Umbilical cord (tissue), 1 donor: ENCODE measurements at regions not wholly inside any gene's neighbourhood (a gene's known extent, or its start where the extent isn't known, plus 50 kb on each side); places are given as distances from the start of the nearest gene placed in this dataset.

Experiments used
- DNase-seq: peaks from one replicate; pipeline ENCODE4 v3.0.0-alpha.2; 2015; ENCODE audit warnings: low spot score

DNA sequence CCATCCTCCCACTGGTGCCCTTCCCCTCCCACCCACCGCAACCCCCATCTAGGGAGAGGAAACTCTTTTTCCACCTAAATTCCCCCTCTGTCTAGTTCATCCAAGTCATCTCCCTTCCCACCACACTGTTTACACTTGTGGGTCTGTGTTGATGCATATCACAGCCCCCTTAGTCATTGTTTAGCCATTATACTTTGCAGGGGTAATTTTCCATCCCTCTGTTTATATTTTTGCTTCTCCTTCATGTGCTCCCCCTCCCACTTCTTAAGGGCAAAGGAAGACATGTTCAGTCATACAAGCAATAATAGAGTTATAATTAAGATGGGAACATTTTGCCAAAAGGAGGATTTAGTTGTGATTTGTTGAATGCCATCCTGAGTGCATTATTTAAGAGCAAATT lies 187.8 kb upstream of the TNP1 start:
- DNase-seq, result no peak

DNA sequence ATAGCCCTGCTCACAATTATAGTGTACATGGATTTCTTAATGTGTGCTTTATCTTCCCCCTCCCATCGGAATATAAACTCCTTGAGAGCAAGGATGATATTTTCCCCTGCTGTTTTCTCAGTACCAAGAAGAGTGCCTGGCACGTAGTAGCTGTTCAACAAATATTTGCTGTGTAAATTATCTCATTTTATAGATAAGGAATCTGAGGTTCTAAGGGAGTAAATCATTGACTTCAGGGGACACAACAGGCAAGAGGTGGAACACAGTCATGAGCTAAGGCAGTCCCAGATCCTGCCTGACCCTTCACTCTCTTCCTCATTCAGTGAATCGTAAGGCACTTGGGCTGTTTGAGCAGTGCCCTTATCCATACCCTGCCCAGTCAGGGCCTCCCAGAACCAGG lies 187.3 kb upstream of the TNP1 start:
- no peak for DNase-seq

DNA sequence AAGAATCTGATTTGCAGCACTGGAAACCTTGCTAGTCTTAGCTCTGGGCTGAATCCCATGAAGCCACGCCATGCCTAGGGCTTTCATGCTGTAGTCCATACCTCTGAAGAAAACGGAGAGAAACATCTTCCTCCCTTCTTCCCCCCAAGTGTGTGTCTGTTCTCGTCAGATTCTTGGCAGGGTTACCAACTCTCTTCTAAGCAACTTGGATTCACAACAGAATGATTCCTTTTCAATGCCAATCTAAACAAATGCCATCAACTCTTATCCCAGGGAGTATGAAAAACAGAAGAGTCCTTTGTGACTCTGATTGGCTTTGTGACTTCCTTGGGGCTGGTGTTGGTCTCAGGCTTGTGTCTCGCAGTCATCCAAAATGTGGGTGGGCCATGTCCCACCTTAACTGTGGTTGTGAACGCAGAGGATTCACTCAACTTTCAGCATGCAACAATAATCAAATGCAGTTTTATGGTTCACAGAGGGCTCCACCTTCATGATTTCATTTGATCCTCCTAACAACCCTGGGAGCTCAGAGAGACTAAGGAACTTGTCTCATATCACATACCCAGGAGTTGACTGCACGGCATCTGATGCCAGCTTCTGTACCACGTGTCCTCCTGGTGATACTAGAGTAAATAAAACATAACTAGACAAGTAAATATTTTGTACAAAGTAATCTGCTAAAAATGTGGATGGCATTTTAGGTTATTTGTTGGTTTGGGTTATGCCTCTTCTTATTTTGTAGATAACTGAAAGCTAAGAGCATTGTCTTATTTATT lies 186.0 kb upstream of the TNP1 start:
- peak; percentile 48 for DNase-seq

DNA sequence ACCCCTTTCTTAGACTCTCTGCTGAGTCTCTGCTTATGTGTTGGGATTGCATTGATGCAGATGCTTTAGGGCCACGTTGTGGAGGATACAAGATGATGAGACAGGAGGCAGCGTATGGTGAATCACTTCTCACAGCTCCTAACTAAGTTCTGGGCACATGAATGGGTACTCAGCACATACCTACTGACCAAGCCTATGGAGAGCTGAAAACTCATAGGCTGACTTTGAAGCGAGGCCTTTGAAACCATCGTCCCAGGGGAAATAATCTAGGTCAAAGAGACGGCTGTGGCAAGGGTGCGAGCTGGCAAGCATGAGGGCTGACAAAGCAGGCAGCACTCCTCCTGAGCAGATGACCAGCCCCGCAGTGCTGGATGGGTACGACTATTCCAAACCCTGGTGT lies 180.2 kb upstream of the TNP1 start:
- DNase-seq, result no peak

DNA sequence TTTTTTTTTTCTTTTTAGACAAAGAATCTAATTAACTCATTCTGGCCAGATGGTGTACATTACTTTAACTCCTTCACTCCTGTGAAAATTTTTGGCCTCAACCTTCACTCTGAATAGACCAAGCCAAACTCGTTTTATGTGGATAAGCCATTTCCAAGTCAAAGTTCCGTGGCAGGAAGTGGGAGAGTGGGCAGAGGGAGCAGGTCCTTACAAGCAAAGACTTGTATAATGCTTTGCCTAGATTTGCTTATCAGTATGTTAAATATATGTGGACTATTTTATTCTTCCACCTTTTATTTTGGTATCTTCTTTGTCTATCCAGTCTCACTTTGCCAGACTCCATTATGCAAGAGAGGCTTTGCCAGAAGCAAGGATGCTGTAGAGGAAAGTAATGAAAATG lies 178.1 kb upstream of the TNP1 start:
- no peak for DNase-seq

DNA sequence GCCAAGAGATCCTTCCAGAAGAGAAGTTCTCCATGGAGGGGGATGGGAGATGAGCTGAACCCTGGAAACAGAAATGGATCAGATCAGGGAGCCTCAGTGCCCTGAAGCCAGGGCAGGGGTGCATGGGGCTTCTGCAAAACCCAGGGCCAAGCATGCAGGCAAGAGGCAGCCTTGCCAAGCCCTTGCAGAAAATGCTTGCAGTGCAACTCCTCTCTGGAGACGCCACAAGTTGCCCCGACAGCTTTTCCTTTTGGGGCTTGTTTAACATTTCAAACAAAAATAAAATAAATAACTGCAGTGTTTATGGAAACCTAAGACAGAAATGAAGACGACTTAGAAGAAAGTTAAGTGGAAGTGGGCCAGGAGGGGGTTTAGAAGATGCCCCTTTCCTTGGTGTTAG lies 177.5 kb upstream of the TNP1 start:
- no peak for DNase-seq

DNA sequence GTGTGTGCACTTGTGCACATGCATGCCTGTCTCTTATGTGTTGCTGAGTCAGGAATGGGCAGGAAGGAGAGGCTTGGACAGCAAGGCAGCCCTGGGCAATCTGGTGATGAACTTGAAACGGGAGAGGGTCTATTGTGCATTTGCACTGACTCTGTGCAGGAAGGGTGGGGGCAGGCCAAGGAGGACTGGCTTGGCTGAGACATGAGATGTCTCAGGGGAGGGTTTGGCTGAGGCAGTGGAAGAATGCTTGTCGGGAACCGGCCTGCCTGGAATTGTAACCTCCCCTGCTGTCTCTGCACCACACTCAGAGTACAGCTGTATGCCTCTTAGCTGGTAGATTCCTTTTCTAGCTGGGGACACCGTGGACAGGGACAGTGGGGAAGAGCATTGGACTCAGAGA lies 176.1 kb upstream of the TNP1 start:
- peak; percentile 55 for DNase-seq

DNA sequence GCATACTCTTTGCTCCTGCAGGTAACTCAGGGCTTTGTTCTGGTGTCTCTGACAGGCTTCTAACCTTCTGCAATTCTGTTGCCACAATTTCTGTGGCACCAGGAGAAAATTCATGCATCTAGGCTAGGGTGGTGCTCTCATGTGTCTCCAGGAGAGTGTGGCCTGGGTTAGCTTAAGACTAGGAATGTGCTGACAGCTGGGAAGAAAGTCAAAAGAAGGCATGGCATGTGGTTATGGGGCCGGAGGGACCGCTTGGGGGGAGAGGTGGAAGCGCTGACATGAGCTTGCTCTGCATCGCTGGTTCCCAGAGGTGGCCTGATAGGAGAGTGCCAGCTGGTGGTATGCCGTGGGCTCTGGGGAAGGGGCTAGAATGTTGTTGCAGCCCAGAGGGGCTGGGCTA lies 173.3 kb upstream of the TNP1 start:
- DNase-seq, result peak; percentile 53

DNA sequence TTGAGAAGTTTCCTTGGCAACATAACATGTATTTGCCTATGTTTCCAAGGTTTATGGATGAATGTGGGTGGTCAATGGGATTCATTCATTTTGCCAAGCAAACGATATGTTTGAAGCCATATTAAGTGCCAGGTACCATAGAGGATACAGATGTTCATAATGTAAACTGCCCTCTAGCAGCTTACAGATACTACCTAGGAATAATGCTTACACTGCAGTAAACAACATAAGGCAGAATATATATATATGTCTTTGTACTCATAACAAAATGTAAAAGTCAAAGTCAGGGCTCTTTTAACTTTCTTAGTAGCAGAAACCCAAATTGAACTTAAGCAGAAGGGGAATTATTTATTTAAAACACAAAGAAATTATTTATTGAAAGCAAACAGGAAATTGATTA lies 171.6 kb upstream of the TNP1 start:
- no peak for DNase-seq

DNA sequence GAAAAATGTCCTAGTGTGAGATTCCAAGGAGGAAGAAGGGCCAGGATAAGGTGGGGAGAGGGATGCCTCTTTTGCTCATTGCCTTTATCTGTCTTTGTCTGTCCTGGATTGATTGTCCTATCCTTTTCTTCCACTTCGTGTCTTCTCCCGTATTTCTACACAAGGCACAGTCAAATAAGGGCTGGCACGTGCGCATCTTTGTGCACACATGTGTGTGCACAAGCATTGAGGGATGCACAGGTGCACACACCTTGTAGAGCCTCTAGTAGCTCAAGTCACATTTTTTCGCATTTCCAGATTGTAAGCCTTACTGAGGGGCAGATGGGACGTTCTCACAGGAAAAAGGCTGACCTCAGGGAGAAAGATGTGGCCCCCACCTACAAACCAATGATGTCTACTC lies 170.2 kb upstream of the TNP1 start:
- DNase-seq, result no peak

DNA sequence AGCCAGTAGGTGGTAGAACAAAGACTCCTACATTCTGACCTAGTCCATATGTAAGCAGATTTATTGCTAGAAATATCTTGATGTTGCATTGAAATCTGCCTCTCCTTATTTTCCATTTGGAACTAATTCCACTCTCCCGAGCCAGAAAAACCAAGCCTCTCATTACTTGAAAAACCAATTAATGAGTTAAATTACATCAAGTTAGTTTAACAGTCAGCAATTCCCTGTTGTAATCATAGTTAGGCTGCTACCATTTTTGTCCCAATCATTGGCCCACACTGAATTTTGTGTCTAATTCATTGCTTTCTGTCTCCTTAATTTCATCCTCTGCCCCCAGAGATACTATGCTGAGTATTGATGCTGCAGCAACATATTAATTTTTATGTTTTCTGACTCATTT lies 168.3 kb upstream of the TNP1 start:
- no peak for DNase-seq

DNA sequence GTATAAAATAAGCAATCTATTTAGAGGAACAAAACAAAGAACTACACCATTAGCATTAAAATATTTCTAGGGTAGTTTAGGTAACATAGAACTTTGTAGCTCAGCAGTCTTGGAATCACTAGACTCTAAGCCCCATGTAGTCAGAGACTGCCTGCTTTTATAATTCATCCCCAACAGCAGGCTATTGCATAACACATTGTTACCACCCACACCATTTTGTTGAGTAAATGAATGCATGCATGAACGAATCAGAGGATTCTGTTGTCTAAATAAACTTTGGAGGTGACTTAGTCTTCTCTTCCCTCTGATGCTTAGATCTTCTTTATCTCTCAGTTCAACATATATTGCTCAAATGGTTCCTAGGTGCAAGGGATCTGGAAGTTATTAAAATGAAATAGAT lies 167.6 kb upstream of the TNP1 start:
- no peak for DNase-seq

DNA sequence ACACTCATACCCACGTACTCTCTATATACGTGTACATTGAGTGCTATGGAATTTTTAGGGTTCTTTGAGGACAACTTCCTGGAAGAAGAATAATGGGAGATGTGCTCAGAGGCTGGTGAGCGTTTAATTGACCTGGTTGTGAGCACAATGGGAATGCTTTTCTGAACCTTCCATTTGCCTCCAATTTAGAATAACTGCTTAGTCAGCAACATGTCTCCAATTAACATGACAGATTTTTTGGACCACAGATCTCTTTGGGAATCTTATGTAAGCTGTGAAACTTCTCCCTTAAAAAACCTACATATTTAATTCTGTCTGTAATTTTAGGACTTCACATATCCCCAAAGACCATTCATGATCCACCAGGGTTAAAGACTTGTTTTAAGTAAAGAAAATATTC lies 166.7 kb upstream of the TNP1 start:
- DNase-seq, result no peak

DNA sequence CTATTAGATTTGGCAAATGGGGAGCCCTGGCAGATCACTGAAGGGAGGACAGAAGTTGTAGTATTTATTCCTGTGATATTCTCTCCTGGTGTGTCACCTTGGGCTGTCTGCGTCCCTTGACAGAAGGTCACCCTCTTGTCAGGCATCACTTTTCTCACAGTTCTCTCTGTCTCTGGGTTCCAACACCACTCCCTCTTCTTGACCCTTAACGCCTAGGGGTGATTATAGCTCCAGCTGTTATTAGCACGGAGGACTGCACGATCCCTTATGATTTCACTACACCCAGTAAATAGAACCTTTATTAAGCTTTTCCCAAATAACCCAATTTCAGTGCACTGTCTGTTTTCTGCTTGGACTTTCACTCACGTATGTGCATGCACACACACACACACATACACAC lies 166.3 kb upstream of the TNP1 start:
- no peak for DNase-seq

DNA sequence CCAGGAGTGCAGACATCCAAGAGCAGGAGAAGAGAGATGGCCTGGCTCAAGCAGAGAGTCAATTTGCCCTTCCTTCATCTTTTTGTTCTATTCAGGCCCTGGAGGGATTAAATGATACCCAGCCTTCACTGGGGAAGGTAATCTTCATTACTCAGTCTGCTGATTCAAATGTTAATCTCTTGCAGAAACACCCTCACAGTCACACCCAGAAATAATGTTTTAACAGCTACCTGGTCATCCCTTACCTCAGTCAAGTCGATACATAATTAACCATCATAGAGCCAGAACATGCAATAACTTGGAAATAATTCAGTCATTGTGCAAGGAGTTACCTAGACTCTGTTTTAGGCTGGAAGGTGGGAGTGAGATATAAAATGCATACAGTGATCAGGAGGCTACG lies 163.7 kb upstream of the TNP1 start:
- no peak for DNase-seq

DNA sequence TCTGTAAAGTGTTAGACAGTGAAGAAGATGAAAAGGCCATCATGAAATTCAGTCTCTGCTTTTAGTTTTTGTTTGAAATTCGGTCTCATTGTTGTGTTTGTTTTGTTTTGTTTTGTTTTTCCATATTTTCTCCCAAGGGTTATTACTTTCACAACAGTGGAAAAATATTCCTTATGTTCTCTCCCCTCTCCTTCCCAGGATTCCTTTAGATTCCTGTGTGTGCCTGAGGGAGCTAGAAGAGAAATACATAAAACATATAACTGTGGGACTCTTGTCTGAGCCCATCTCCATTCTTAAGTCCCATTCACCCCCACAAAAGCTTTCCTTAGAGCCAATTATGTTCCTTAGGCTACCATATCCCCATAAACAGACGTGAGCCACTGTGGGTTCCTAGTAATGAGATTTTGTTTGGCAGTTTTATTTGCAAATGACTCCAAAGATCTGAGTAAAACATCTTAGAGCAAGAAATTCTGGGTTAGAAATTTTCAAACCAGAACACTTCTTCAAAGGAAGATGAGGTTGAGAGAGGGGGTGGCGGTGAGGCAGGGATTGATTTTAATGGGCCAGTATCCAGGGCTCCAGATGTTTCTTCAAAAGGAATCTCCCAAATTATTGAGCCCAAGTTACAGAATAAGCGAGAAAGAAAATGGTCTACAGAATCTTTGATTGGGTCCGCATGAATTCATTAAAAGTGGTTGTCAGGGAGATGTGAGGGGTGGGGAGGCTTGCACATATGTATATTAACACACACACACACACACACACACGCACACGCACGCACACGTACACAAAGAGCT lies 157.8 kb upstream of the TNP1 start:
- DNase-seq, result no peak

DNA sequence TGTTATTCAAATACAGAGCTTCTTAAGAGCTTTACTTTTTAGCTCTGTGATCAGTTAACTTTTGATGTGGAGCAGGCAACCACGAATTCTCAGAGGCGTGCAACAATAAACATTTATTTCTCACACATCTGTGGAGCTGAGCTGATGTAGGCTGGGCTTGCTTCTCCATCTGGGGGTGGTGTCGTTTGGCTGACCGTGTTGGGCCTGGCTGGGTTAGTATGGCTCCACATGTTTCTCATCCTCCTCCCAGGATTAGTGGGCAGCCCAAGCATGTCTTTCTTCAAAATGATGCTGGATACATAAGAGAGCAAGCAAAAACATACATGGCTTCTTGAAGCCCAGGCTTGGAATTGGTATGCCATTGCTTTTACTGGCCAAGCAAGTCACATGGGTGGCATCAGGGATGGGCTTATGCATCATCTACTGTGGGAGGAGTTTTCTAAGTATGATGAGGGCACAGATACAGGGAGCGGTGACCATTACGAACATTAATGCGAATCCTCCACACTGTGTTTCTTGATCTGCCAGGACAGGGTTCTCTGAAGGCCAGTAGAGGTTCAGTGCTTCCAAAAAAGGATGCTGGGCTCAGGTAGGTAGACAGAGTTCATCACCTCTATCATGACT lies 157.0 kb upstream of the TNP1 start:
- peak; percentile 58 for DNase-seq

DNA sequence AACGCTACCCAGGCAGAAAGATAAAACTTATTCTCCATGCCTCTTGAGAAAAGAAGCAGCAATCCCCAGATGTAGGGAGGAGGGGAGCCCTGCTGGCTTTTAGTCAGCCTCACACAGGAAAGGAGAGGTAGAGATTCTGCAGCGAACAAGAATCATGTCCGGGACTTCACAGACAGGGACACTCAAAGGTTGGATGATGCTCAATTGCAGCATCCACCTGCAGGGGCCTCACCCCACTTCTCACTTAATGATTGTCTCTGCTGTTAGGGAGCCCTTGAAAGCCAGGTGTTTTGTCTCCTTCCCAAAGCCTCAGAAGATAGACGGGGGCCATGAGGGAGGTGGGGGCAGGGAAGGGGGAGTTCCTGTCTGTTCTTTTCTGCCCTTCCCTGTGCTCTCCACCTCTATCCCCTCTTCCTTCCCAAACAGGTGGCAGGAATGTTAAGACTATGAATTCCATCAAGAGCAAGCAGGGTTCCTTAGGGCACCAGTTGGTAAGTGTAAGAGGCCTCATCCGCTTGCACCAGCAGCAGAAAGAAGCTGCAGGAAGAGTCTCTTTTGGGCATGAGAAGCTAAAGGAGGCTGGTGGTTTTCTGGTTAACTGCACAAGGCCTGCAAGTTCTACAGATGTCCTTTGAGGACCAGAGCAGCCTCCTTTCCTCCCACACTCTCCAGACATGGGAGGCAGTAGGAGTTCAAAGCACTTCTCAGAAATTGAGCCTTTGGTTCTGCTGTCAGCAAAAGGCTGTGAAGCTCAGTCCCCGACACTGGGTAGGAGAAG lies 154.7 kb upstream of the TNP1 start:
- no peak for DNase-seq

DNA sequence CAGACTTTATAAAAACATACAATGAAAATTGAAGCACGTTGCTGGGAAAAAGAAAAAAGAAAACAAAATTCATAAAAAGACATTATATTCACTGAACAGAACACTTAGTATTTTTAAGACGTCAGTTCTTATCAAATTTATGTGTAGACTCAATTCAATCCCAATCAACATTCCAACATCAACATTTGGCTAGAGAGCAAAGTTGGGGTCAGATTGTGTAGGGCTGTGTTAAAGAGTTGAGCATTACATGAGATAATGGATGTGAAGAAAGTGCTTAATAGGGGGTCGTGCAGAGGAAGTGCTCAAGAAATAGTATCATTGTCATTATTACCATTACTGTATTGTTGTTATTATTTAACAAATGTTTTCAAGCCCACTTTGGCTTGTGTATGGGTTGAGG lies 154.1 kb upstream of the TNP1 start:
- no peak for DNase-seq

DNA sequence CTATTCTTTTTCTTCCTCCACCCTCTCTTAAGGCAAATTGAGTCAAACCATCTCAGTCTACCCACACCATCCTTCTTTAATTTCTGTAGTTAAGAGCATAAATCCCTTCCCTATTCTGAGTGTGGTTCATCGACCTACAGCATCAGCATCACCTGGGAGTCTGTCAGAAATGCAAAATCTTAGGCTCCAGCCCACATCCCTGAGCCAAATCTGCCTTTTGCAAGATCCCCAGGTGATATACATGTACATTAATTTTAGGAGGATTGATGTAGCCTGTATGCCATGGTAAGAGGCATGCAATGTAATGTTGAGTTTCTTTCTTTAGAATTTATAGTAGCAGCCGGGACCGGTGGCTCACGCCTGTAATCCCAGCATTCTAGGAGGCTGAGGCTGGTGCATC lies 151.7 kb upstream of the TNP1 start:
- no peak for DNase-seq

DNA sequence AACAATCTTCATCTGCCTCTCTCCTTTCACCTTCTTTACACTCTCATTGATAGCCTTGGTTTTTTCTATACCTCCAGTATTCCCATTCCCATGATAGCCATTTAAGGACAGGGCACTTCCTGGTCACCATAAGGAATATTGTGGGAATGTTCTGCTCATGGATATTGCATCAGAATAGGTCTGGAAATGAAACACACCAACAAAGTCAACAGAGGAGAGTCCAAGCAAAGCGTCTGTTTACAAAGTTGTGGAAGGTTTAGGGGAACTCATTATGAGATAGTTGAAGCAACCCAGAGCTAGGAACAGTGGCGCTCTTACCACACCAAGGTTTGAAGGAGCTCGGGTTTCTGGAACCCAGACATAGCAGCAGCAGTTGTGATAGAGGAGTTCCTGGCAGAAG lies 150.3 kb upstream of the TNP1 start:
- DNase-seq, result no peak

DNA sequence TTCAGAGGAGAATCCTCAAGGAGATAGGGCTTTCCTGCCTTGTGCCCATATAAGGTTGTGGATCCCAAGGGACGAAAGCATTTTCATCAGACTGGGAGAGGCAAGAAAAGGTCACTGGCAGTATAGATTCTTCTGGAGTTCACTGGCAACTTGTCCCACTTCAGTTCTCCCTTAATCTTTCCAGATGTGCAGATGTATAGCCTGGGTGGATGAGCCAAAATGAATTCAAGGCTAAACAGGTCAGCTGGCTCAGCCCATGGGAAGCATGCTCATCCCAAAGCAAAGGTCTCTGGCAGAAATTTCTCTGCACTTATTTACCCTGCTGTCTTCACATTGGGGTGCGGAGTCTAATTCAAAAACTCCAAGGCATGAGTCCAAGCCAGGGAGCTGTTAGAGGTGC lies 148.9 kb upstream of the TNP1 start:
- peak; percentile 81 for DNase-seq
